Effector memory CD4-positive, alpha-beta T cell (primary cell): ENCODE measurements at regions not wholly inside any gene's neighbourhood (a gene's known extent, or its start where the extent isn't known, plus 50 kb on each side); places are given as distances from the start of the nearest gene placed in this dataset.

Source experiments
- DNase-seq, 3 donors: peaks; one replicate each; pipeline ENCODE4 v3.0.0-alpha.2; 2020
- H3K27ac ChIP-seq: 2 replicates; pipeline ENCODE4 v1.7.0; 2013; ENCODE audit warnings: mild to moderate bottlenecking, low read length, moderate library complexity; ENCODE audit not compliant: insufficient read depth, poor library complexity, severe bottlenecking
- H3K27me3 ChIP-seq: replicated peaks from 2 replicates; pipeline ENCODE4 v1.7.0; 2013; ENCODE audit warnings: mild to moderate bottlenecking, low read length; ENCODE audit not compliant: insufficient read depth, control insufficient read depth, poor library complexity, severe bottlenecking
- H3K36me3 ChIP-seq: 2 replicates; pipeline ENCODE4 v1.7.0; 2013; ENCODE audit warnings: mild to moderate bottlenecking, low read length, moderate library complexity; ENCODE audit not compliant: control insufficient read depth, insufficient read depth
- H3K4me1 ChIP-seq: 2 replicates; pipeline ENCODE4 v1.7.0; 2013; ENCODE audit warnings: low read length, mild to moderate bottlenecking; ENCODE audit not compliant: control insufficient read depth, insufficient read depth, poor library complexity, severe bottlenecking
- H3K4me3 ChIP-seq: 2 replicates; pipeline ENCODE4 v1.7.0; 2013; ENCODE audit warnings: low read length, low read depth, mild to moderate bottlenecking; ENCODE audit not compliant: insufficient read depth, poor library complexity, severe bottlenecking
- H3K9me3 ChIP-seq: 2 replicates; pipeline ENCODE4 v1.7.0; 2013; ENCODE audit warnings: mild to moderate bottlenecking, low read length, moderate library complexity; ENCODE audit not compliant: control insufficient read depth

GRCh38 chr1:36561361-36561724 is 78.6 kb upstream of the CSF3R start:
- Histone ChIP-seq H3K27ac (no peak overlapping the region), H3K4me3 (no peak overlapping the region), H3K36me3 (no peaks in the 10 kb centered on the region), H3K9me3 (no peaks in the 10 kb centered on the region), H3K27me3 (no peaks in the 10 kb centered on the region), H3K4me1 (no peaks in the 10 kb centered on the region)
- DNase-seq: no peak

DNA sequence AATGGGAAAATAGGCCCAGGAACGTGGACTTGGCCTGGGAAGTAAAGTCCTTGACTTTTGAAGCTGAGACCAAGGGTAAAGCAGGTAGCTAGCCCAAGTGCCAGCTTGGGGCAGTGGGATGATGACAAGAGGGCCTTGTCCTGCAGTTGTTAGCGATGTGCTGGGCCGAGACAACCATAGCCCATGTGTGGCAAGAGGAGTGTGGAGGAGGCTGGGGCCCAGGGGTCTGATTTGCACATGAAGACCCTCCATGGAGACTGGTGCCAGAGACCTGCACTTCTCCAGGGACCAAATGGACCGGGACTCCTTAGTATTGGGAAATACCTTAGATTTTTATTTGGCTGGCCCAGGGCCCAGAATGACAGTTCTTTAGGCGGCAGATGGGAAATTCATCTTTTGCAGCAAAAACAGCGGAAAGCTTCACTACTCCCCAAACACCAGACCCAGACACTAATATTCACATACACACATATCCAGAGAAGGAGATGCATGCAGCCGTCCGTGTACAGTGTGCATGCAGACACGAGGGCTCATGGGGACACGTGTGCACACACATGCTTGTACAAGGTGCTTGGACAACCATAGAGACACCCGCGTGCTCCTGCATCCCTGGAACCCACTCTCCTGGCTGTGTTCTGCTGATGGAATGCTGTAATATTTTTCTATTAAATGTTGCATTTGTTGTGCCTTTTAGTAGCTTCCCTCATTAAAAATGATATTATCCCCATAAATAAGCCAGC is 78.1 kb upstream of the CSF3R start:
- no peaks in the 10 kb centered on the region for H3K9me3 ChIP-seq
- H3K27ac ChIP-seq: no peak overlapping the region
- no peaks in the 10 kb centered on the region for H3K4me1 ChIP-seq
- H3K4me3 ChIP-seq: no peak overlapping the region
- H3K27me3 ChIP-seq: no peaks in the 10 kb centered on the region
- H3K36me3 ChIP-seq: no peaks in the 10 kb centered on the region
- no peak for DNase-seq

DNA sequence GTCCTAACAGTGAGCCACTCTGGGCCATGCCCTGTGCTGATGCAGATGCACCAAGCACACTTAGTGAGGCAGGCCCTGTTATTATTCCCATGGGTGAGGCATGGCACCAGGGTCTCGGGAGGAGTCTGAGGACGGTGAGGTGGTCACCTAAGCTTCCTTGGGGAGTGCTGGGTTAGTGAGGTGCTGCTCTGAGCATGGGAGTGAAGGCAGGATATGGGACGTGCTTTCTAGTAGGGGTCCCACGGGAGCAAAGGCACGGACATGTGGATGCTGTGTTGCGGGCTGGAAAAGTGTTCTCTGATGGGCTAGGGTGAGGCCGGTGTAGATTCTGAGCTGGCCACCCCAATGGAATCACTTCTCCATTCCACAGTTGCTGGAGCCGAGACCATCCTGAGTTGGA is 77.5 kb upstream of the CSF3R start:
- Histone ChIP-seq H3K4me1 (no peaks in the 10 kb centered on the region), H3K27me3 (no peaks in the 10 kb centered on the region), H3K4me3 (no peak overlapping the region), H3K27ac (no peak overlapping the region), H3K36me3 (no peaks in the 10 kb centered on the region), H3K9me3 (no peaks in the 10 kb centered on the region)
- no peak for DNase-seq

GRCh38 chr1:36559061-36559460 is 76.3 kb upstream of the CSF3R start:
- Histone ChIP-seq H3K27me3 (peaks cover 6% of the 10 kb centered on the region), H3K27ac (no peak overlapping the region), H3K36me3 (no peaks in the 10 kb centered on the region), H3K4me3 (no peak overlapping the region), H3K4me1 (no peaks in the 10 kb centered on the region), H3K9me3 (no peaks in the 10 kb centered on the region)
- no peak for DNase-seq

GRCh38 chr1:36557041-36558000 is 74.6 kb upstream of the CSF3R start:
- Histone ChIP-seq H3K9me3 (no peaks in the 10 kb centered on the region), H3K27me3 (peaks cover 23% of the 10 kb centered on the region), H3K27ac (no peak overlapping the region), H3K4me3 (no peak overlapping the region), H3K4me1 (no peaks in the 10 kb centered on the region), H3K36me3 (no peaks in the 10 kb centered on the region)
- no peak for DNase-seq

GRCh38 chr1:36555041-36555440 is 72.3 kb upstream of the CSF3R start:
- no peak overlapping the region for H3K27ac ChIP-seq
- DNase-seq: no peak
- no peak overlapping the region for H3K4me3 ChIP-seq
- peaks cover 25% of the 10 kb centered on the region for H3K27me3 ChIP-seq
- H3K9me3 ChIP-seq: no peaks in the 10 kb centered on the region
- H3K4me1 ChIP-seq: no peaks in the 10 kb centered on the region
- H3K36me3 ChIP-seq: no peaks in the 10 kb centered on the region

DNA sequence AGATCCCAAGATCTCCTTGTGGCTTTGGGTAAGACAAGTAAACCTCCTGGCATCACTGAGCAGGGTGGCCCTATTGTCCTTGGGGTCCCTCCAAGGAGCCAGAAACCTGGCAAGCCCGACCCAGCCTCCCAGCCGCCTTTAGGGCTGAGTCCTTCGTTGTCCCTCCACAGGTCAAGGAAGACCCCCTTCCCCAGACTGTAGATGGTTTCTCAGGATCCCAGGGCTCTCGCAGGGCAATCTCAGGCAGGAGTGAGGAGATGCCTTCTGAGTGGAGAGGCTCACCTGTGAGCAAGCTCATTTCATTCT is 71.6 kb upstream of the CSF3R start:
- Histone ChIP-seq H3K27me3 (peaks cover 25% of the 10 kb centered on the region), H3K27ac (no peak overlapping the region)

DNA sequence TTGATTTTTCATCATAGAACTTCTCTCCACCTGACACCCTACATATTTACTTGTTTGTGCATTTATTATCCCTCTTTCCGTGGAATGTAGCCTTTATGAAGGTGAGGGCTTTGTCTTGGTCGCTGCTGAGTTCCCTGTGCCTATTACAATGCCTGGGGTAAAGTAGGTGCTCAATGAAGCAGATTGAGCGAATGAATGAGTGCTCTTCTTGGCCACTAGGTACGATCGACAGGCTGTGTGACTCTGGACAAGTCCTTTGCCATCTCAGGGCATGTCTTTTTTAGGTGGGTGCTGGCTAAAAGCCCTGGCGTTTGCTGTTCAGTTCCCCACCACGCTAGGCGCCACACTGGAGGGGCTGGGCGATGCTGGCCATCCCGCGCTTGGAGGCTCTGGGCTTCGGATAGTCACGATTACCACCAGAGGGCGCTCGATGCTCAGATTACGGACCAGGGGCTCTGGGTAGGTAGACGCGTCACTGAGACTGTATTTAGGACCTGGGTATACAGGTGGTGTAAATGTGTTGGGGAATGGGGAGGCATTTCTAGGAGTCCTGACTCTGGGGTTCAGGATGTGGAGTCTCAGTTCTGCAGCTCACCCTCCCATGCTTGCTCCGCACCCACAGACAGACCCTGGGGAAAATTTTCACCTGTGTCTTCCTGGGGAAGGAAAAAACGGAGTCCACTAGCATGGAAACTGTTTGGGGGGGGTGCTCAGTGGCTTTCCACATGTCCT is 71.0 kb upstream of the CSF3R start:
- Histone ChIP-seq H3K36me3 (no peaks in the 10 kb centered on the region), H3K9me3 (no peaks in the 10 kb centered on the region), H3K4me3 (no peak overlapping the region), H3K27me3 (peaks cover 25% of the 10 kb centered on the region), H3K27ac (no peak overlapping the region), H3K4me1 (no peaks in the 10 kb centered on the region)
- peak; percentile 9 to 37 (median 28) for DNase-seq

More for the DNA sequence above, 71.6 kb upstream of the CSF3R start:
- Histone ChIP-seq H3K4me1 (no peaks in the 10 kb centered on the region), H3K9me3 (no peaks in the 10 kb centered on the region), H3K4me3 (no peak overlapping the region), H3K36me3 (no peaks in the 10 kb centered on the region)
- no peak for DNase-seq

- Histone ChIP-seq H3K9me3 (no peaks in the 10 kb centered on the region), H3K27me3 (no peaks in the 10 kb centered on the region), H3K27ac (no peak overlapping the region), H3K4me1 (no peaks in the 10 kb centered on the region), H3K36me3 (no peaks in the 10 kb centered on the region), H3K4me3 (no peak overlapping the region)
- no peak for DNase-seq
Observed at GRCh38 chr1:36542962-36543515, 60.3 kb upstream of the CSF3R start.
